Caco-2 (cell line): ENCODE measurements at regions not wholly inside any gene's neighbourhood (a gene's known extent, or its start where the extent isn't known, plus 50 kb on each side); places are given as distances from the start of the nearest gene placed in this dataset.

Experiments used
- BruUV-seq: library from RNA; stranded (reverse); fragments of 400-500 nt; replicated peaks from 2 replicates; lab custom pipeline; 2021; lab: Mats Ljungman, UMichigan
- CTCF ChIA-PET: fragments of 300-600 bp; sonication (Branson Sonifier 250); formaldehyde crosslinking; loops from one replicate; lab custom pipeline; 2022; ENCODE audit warnings: antibody characterized with exemption; lab: Charles Lee
- POLR2A ChIA-PET: fragments of 300-600 bp; sonication (Branson Sonifier 250); formaldehyde crosslinking; loops from one replicate; lab custom pipeline; 2022; ENCODE audit warnings: antibody characterized with exemption; lab: Charles Lee
- DNase-seq, 2 experiments: peaks; one replicate each; pipeline versions ENCODE4 v3.0.0 to v3.0.0-alpha.2; 2020 to 2022
- H3K27me3 ChIP-seq: replicated peaks from 2 replicates; pipeline ENCODE4 v1.6.0; 2011; ENCODE audit warnings: low read length; ENCODE audit not compliant: control insufficient read depth, insufficient read depth
- H3K36me3 ChIP-seq: 2 replicates; pipeline ENCODE4 v1.5.1; 2011; ENCODE audit warnings: low read length; ENCODE audit not compliant: control insufficient read depth, insufficient read depth
- H3K4me1 ChIP-seq: fragments of 250-450 bp; sonication (Bioruptor Pico); 2 replicates; pipeline ENCODE4 v1.5.1; 2020; ENCODE audit warnings: mild to moderate bottlenecking
- H3K4me3 ChIP-seq: 2 replicates; pipeline ENCODE4 v1.5.1; 2011; ENCODE audit warnings: low read depth, mild to moderate bottlenecking, control low read depth, low read length
- H3K9me3 ChIP-seq: fragments of 250-450 bp; sonication (Bioruptor Pico); 2 replicates; pipeline ENCODE4 v1.5.1; 2020; ENCODE audit warnings: mild to moderate bottlenecking, moderate library complexity
- H3K27ac Mint-ChIP-seq: one replicate; pipeline ENCODE4 v1.8.0; 2022; ENCODE audit warnings: mixed read lengths; ENCODE audit not compliant: unreplicated experiment
- H3K27me3 Mint-ChIP-seq: one replicate; pipeline ENCODE4 v1.8.0; 2022; ENCODE audit warnings: mixed read lengths; ENCODE audit not compliant: insufficient read depth, unreplicated experiment
- H3K36me3 Mint-ChIP-seq: one replicate; pipeline ENCODE4 v1.8.0; 2022; ENCODE audit warnings: mild to moderate bottlenecking, mixed read lengths; ENCODE audit not compliant: insufficient read depth, unreplicated experiment
- H3K4me1 Mint-ChIP-seq: one replicate; pipeline ENCODE4 v1.8.0; 2022; ENCODE audit warnings: low read depth, mixed read lengths; ENCODE audit not compliant: unreplicated experiment
- H3K4me3 Mint-ChIP-seq: one replicate; pipeline ENCODE4 v1.8.0; 2022; ENCODE audit warnings: mild to moderate bottlenecking, moderate library complexity, mixed read lengths; ENCODE audit not compliant: unreplicated experiment
- H3K9me3 Mint-ChIP-seq: one replicate; pipeline ENCODE4 v1.8.0; 2022; ENCODE audit warnings: mixed read lengths; ENCODE audit not compliant: unreplicated experiment
- intact Hi-C: fragments of 100-400 bp; cut with micrococcal nuclease; formaldehyde crosslinking; loops from one replicate; pipeline ENCODE4 v1.10.0; 2022; ENCODE audit not compliant: unreplicated experiment
- TF ChIP-seq, protein P1 (sequence below), 2 experiments: fragments of 200-600 bp in 1 of 2; IDR thresholded peaks; 1 replicate in 1 of 2; 2 replicates in 1 of 2; pipeline versions ENCODE4 v1.5.1 to v1.8.0; 2011 to 2022; ENCODE audit warnings: antibody characterized with exemption in 1 of 2, control low read depth in 1 of 2, inconsistent platforms in 1 of 2, low read depth in 1 of 2, low read length in 1 of 2, mild to moderate bottlenecking in 1 of 2, moderate library complexity in 1 of 2; ENCODE audit not compliant: insufficient read depth in 1 of 2, severe bottlenecking in 1 of 2, unreplicated experiment in 1 of 2

DNA sequence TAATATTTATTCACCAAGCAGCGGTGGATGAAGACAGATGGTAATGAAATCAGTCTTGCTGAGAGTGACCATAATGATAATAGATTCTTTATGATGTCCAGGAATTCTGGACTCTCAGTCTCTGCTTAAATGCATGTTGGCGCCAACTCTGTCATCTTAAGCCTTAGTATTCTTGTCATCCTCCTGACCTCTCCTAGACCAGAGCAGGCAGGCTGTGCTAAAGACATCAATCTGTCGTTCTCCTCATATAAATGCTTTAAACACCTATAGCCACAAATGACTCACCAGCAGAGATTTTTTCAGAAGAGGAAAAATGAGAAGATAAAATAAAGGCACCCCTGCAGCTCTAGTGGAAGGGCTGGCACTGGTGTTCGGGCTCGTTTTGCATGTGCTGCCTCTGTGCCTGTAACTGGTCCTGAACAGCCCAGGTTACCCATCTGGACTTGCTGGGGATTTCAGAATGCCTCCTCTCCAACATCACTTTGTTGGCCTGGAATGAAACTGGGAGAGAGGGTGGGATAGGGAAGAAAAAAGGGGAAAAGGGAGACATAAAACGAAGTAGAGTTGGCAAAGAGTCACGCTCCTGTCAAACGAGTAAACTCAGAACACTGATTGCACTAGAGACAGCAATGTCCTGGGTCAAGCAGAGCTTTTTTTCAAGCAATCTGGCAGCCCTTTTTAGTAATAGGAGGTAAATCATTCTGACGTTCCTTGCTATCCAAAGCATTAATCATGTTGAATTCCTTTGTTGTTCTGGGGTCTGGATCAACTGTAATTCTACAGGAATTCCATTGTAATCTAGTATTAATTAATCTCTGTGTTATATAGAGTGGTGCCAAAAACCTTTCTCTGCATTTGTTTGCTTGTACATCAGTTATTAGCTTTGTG lies 195.5 kb upstream of the CLINT1 start:
- no peak for DNase-seq
- Histone ChIP-seq H3K9me3 (no peaks in the 10 kb centered on the region), H3K4me3 (no peak overlapping the region), H3K36me3 (no peaks in the 10 kb centered on the region), H3K27me3 (no peaks in the 10 kb centered on the region; the same call in 1 of the 2 replicates), H3K4me1 (no peaks in the 10 kb centered on the region)
- no peaks in the 10 kb centered on the region for H3K4me1 Mint-ChIP-seq
- intact Hi-C loops, result no loop called here
- H3K27ac Mint-ChIP-seq, result no peak overlapping the region
- H3K9me3 Mint-ChIP-seq, result no peaks in the 10 kb centered on the region
- TF ChIP-seq, protein P1, sequence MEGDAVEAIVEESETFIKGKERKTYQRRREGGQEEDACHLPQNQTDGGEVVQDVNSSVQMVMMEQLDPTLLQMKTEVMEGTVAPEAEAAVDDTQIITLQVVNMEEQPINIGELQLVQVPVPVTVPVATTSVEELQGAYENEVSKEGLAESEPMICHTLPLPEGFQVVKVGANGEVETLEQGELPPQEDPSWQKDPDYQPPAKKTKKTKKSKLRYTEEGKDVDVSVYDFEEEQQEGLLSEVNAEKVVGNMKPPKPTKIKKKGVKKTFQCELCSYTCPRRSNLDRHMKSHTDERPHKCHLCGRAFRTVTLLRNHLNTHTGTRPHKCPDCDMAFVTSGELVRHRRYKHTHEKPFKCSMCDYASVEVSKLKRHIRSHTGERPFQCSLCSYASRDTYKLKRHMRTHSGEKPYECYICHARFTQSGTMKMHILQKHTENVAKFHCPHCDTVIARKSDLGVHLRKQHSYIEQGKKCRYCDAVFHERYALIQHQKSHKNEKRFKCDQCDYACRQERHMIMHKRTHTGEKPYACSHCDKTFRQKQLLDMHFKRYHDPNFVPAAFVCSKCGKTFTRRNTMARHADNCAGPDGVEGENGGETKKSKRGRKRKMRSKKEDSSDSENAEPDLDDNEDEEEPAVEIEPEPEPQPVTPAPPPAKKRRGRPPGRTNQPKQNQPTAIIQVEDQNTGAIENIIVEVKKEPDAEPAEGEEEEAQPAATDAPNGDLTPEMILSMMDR (IDR thresholded peaks at IDR 0.05; ENCODE audit: insufficient read depth in 1 of 2, low read depth in 1 of 2, low read length in 1 of 2, severe bottlenecking in 1 of 2, unreplicated experiment in 1 of 2), result no peak
- peaks cover 9% of the 10 kb centered on the region for H3K27me3 Mint-ChIP-seq
- BruUV-seq, result no TSS peak
- ChIA-PET CTCF (interaction anchor here (0.6 to 1.0 kb wide), 2 partner anchors 21 to 40 kb away, joined by 3 to 4 read pairs; no protein-coding TSS in a partner anchor), POLR2A (no interaction called here)
- H3K36me3 Mint-ChIP-seq, result no peaks in the 10 kb centered on the region
- no peak overlapping the region for H3K4me3 Mint-ChIP-seq

DNA sequence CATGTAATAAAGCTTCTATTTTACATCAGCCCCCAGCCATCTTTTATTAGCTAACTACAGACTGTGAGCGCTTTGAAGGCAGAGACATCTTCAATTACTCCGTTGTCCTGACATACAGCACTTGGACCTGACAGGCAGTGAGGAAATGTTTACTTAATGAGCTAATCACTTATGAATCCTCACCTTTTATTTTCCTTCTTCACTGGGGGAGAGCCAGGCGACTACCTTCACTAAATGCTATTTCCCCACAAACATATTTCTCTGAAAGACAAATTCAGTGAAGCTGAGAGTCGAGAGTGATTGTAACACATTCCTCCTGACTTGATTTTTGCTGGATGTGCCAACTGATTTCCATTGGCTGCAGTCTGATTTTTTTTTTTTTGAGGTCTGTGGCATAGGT lies 192.1 kb upstream of the CLINT1 start:
- H3K4me3 ChIP-seq, result no peak overlapping the region
- no peak overlapping the region for H3K27ac Mint-ChIP-seq
- BruUV-seq, result no TSS peak
- H3K4me1 ChIP-seq, result no peaks in the 10 kb centered on the region
- H3K9me3 Mint-ChIP-seq, result no peaks in the 10 kb centered on the region
- CTCF ChIA-PET, result no interaction called here
- no peaks in the 10 kb centered on the region for H3K9me3 ChIP-seq
- H3K4me3 Mint-ChIP-seq, result no peak overlapping the region
- no peaks in the 10 kb centered on the region for H3K36me3 ChIP-seq
- TF ChIP-seq, protein P1 (IDR thresholded peaks at IDR 0.05; ENCODE audit: insufficient read depth in 1 of 2, low read depth in 1 of 2, low read length in 1 of 2, severe bottlenecking in 1 of 2, unreplicated experiment in 1 of 2), result no peak
- POLR2A ChIA-PET, result no interaction called here
- no peaks in the 10 kb centered on the region for H3K4me1 Mint-ChIP-seq
- no peaks in the 10 kb centered on the region for H3K27me3 Mint-ChIP-seq
- H3K27me3 ChIP-seq, result no peaks in the 10 kb centered on the region
- intact Hi-C loops, result no loop called here
- H3K36me3 Mint-ChIP-seq, result no peaks in the 10 kb centered on the region
- no peak for DNase-seq

DNA sequence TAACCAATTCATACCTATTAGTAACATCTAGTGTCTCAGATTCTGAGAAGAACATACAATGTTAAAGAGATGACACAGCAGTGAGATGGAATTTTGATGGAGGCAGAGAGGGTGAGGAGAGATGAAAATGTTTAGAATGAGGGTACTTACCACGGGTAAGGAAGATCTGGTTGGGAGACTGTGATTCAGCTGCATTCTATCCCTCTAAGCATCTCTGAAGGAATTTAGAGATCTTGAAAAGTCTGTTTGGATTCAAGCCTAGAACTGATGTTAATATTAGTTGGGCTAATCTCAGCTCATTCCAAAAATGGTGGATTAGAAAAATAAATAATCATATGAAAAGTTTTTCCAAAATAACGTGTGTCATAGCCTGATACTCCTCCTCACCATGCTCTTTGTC lies 191.5 kb upstream of the CLINT1 start:
- no peak overlapping the region for H3K27ac Mint-ChIP-seq
- no peaks in the 10 kb centered on the region for H3K4me1 Mint-ChIP-seq
- H3K36me3 ChIP-seq, result no peaks in the 10 kb centered on the region
- H3K9me3 ChIP-seq, result no peaks in the 10 kb centered on the region
- H3K4me3 ChIP-seq, result no peak overlapping the region
- CTCF ChIA-PET, result no interaction called here
- no TSS peak for BruUV-seq
- POLR2A ChIA-PET, result no interaction called here
- H3K4me3 Mint-ChIP-seq, result no peak overlapping the region
- intact Hi-C loops, result no loop called here
- H3K27me3 ChIP-seq, result no peaks in the 10 kb centered on the region
- DNase-seq, result no peak
- H3K36me3 Mint-ChIP-seq, result no peaks in the 10 kb centered on the region
- H3K9me3 Mint-ChIP-seq, result no peaks in the 10 kb centered on the region
- H3K27me3 Mint-ChIP-seq, result no peaks in the 10 kb centered on the region
- no peaks in the 10 kb centered on the region for H3K4me1 ChIP-seq
- TF ChIP-seq, protein P1 (IDR thresholded peaks at IDR 0.05; ENCODE audit: insufficient read depth in 1 of 2, low read depth in 1 of 2, low read length in 1 of 2, severe bottlenecking in 1 of 2, unreplicated experiment in 1 of 2), result no peak
